ENCODE measurements at regions not wholly inside any gene's neighbourhood (a gene's known extent, or its start where the extent isn't known, plus 50 kb on each side); places are given as distances from the start of the nearest gene placed in this dataset.

DNA sequence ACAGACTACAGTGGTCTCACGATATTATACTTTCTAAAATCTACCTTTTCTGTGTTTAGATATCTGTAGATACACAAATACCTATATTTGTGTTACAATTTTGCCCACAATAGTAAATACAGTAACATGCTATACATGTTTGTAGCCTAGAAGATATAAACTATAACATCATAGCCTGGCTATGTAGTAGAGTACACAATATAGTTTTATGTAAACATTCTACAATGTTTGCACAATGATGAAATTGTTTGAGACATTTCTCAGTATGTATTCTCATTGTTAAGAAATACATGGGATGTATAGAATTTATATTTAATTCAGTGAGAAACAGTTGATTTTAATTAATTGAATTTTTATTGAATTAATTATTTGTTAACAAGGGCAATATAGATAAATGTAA is 1367.0 kb downstream of the OTOL1 start:
- H3K4me3 ChIP-seq (ENCODE audit: low read depth, low read length) = no peak overlapping the region
- no peaks in the 10 kb centered on the region for H3K27me3 ChIP-seq (ENCODE audit: control insufficient read depth, insufficient read depth, low read length)
- no peak overlapping the region for H3K9ac ChIP-seq (ENCODE audit: low read depth, low read length)
- H3K27ac ChIP-seq (ENCODE audit: low read depth, low read length) = no peak overlapping the region
- H3K36me3 ChIP-seq (ENCODE audit: control insufficient read depth, insufficient read depth, low read length) = no peaks in the 10 kb centered on the region
- no peaks in the 10 kb centered on the region for H3K4me1 ChIP-seq (ENCODE audit: control insufficient read depth, insufficient read depth, low read length)
- no peaks in the 10 kb centered on the region; the same call in 1 of the 2 replicates for H3K9me3 ChIP-seq (ENCODE audit: control insufficient read depth, insufficient read depth, low read length)

- no peak overlapping the region for H3K27ac ChIP-seq (ENCODE audit: low read depth, low read length)
- H3K9me3 ChIP-seq (ENCODE audit: control insufficient read depth, insufficient read depth, low read length) = no peaks in the 10 kb centered on the region
- no peak overlapping the region for H3K9ac ChIP-seq (ENCODE audit: low read depth, low read length)
- no peaks in the 10 kb centered on the region for H3K27me3 ChIP-seq (ENCODE audit: control insufficient read depth, insufficient read depth, low read length)
- H3K36me3 ChIP-seq (ENCODE audit: control insufficient read depth, insufficient read depth, low read length) = no peaks in the 10 kb centered on the region
- H3K4me1 ChIP-seq (ENCODE audit: control insufficient read depth, insufficient read depth, low read length) = no peaks in the 10 kb centered on the region
- H3K4me3 ChIP-seq (ENCODE audit: low read depth, low read length) = no peak overlapping the region
Observed at GRCh38 chr3:162865466-162865865, 1368.9 kb downstream of the OTOL1 start.

DNA sequence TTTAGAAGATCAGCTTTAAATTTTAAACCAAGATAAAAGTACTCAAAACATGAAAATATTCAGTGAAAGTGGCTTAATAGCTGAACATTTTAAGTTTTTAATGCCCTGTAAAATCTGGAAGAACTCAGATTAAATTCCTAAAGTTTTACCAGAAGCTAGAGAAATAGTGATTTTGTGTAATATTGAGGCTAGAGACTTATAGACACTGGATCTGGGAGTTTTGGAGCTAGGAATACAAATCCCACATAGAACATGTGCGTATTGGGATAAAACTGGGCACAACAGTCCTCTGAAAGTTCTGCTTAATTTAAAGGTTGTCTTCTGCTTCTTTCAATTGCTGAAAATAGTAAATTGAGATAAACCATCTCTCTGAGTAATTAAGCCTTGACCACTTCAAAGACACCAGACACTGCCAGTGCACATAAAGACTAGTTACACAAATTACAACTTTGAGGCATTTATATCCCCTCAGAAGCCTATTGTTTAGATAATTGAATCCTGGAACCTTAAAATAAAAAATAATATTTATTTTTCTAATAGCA is 1382.5 kb downstream of the OTOL1 start:
- Histone ChIP-seq H3K4me3 (ENCODE audit: low read depth, low read length) (no peak overlapping the region), H3K4me1 (ENCODE audit: control insufficient read depth, insufficient read depth, low read length) (no peaks in the 10 kb centered on the region), H3K36me3 (ENCODE audit: control insufficient read depth, insufficient read depth, low read length) (no peaks in the 10 kb centered on the region), H3K27me3 (ENCODE audit: control insufficient read depth, insufficient read depth, low read length) (no peaks in the 10 kb centered on the region), H3K27ac (ENCODE audit: low read depth, low read length) (no peak overlapping the region), H3K9me3 (ENCODE audit: control insufficient read depth, insufficient read depth, low read length) (no peaks in the 10 kb centered on the region), H3K9ac (ENCODE audit: low read depth, low read length) (no peak overlapping the region)

DNA sequence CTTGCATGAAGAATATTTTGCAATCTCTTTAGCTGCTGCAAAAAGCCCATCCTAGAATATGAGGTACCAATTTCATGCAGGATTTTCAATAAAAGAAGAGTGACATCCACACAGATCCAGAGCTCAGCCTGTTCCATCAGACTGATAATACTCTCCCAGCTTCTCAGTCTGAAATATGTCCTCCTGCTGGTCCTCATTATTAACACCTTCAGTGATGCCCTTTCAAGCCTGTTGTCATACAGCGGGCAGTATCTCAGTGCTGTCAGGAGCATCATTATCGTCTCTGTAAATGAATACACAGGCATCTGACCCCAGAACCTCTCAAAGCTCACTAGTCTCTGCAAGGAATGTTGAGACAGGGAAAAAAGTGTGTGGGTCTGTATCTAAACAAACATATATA is 1387.8 kb downstream of the OTOL1 start:
- H3K9me3 ChIP-seq (ENCODE audit: control insufficient read depth, insufficient read depth, low read length) = no peaks in the 10 kb centered on the region
- no peaks in the 10 kb centered on the region for H3K36me3 ChIP-seq (ENCODE audit: control insufficient read depth, insufficient read depth, low read length)
- no peak overlapping the region for H3K4me3 ChIP-seq (ENCODE audit: low read depth, low read length)
- H3K4me1 ChIP-seq (ENCODE audit: control insufficient read depth, insufficient read depth, low read length) = no peaks in the 10 kb centered on the region
- no peak overlapping the region for H3K27ac ChIP-seq (ENCODE audit: low read depth, low read length)
- no peak overlapping the region for H3K9ac ChIP-seq (ENCODE audit: low read depth, low read length)
- H3K27me3 ChIP-seq (ENCODE audit: control insufficient read depth, insufficient read depth, low read length) = no peaks in the 10 kb centered on the region

DNA sequence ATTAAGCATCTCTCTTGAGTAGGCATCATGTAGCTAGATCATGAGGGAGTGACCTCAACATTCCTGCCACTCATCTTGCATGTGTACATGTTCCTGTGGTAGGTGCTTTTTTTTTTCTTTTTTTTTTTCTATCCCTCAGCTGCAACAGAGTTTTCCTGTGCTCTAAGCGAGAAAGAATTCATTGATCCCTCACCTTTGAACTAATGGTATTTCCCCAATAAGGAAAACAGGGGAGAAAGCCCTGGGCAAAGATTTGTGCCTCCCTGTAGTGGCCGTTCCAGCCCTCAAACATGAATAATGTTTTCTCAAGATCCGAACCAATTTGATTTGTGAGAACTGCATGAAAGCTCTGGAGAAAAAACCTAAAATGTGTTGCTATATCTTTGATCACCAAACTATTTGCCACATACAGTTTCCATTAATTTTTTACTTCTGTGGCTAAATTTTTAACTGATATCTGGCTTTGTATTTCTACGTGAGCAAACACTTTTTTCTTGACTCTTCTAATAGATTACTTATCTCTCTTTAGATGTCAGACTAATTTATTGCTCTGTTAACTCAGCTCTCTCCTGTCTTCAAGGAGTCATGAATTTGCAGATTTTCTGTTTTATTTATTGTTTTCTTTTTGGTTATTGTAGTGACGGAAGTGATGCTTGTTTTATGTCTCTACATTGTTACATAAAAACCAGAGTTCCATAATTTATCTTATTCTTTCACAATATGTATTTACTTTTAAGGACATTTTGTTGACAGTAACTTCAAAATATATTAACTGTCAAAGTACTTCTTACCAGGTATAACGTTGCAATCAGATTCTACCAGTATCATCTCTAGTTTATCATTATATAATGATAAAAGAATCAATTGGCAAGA is 1396.5 kb downstream of the OTOL1 start:
- Histone ChIP-seq H3K27me3 (ENCODE audit: control insufficient read depth, insufficient read depth, low read length) (no peaks in the 10 kb centered on the region), H3K4me3 (ENCODE audit: low read depth, low read length) (no peak overlapping the region), H3K4me1 (ENCODE audit: control insufficient read depth, insufficient read depth, low read length) (no peaks in the 10 kb centered on the region), H3K9ac (ENCODE audit: low read depth, low read length) (no peak overlapping the region), H3K27ac (ENCODE audit: low read depth, low read length) (no peak overlapping the region), H3K36me3 (ENCODE audit: control insufficient read depth, insufficient read depth, low read length) (no peaks in the 10 kb centered on the region), H3K9me3 (ENCODE audit: control insufficient read depth, insufficient read depth, low read length) (no peaks in the 10 kb centered on the region)

GRCh38 chr3:162897291-162897690 is 1400.7 kb downstream of the OTOL1 start:
- Histone ChIP-seq H3K9me3 (ENCODE audit: control insufficient read depth, insufficient read depth, low read length) (no peaks in the 10 kb centered on the region), H3K4me3 (ENCODE audit: low read depth, low read length) (no peak overlapping the region), H3K27me3 (ENCODE audit: control insufficient read depth, insufficient read depth, low read length) (no peaks in the 10 kb centered on the region), H3K4me1 (ENCODE audit: control insufficient read depth, insufficient read depth, low read length) (no peaks in the 10 kb centered on the region), H3K9ac (ENCODE audit: low read depth, low read length) (no peak overlapping the region), H3K27ac (ENCODE audit: low read depth, low read length) (no peak overlapping the region), H3K36me3 (ENCODE audit: control insufficient read depth, insufficient read depth, low read length) (no peaks in the 10 kb centered on the region)

GRCh38 chr3:162932503-162932902 is 1435.9 kb downstream of the OTOL1 start:
- no peaks in the 10 kb centered on the region for H3K9me3 ChIP-seq (ENCODE audit: control insufficient read depth, insufficient read depth, low read length)

DNA sequence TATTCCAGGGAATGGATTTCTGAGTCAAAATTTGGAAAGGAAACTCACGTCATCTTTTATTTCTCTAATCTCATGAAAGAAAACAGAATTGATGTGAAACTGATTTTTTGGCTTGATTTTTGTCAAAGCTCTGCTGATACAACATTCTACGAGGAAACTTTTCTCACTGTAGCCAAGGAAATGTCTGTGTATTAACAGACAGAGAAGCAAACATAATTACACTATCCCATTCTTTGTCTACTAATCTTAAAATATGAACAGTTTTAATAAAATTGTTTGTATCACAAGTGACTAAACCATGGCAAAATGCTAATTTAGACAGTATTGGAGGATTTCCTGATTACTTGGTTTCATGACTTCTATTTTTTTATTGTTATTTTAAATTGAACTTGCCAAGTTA is 1437.0 kb downstream of the OTOL1 start:
- Histone ChIP-seq H3K9ac (ENCODE audit: low read depth, low read length) (no peak overlapping the region), H3K9me3 (ENCODE audit: control insufficient read depth, insufficient read depth, low read length) (no peaks in the 10 kb centered on the region), H3K27ac (ENCODE audit: low read depth, low read length) (no peak overlapping the region), H3K4me3 (ENCODE audit: low read depth, low read length) (no peak overlapping the region), H3K36me3 (ENCODE audit: control insufficient read depth, insufficient read depth, low read length) (no peaks in the 10 kb centered on the region), H3K27me3 (ENCODE audit: control insufficient read depth, insufficient read depth, low read length) (no peaks in the 10 kb centered on the region), H3K4me1 (ENCODE audit: control insufficient read depth, insufficient read depth, low read length) (peaks cover 8% of the 10 kb centered on the region; the same call in 1 of the 2 replicates)

More at GRCh38 chr3:162932503-162932902, 1435.9 kb downstream of the OTOL1 start:
- H3K4me1 ChIP-seq (ENCODE audit: control insufficient read depth, insufficient read depth, low read length) = peaks cover 8% of the 10 kb centered on the region; the same call in 1 of the 2 replicates
- no peak overlapping the region for H3K4me3 ChIP-seq (ENCODE audit: low read depth, low read length)
- H3K36me3 ChIP-seq (ENCODE audit: control insufficient read depth, insufficient read depth, low read length) = no peaks in the 10 kb centered on the region
- no peaks in the 10 kb centered on the region for H3K27me3 ChIP-seq (ENCODE audit: control insufficient read depth, insufficient read depth, low read length)
- H3K9ac ChIP-seq (ENCODE audit: low read depth, low read length) = no peak overlapping the region
- H3K27ac ChIP-seq (ENCODE audit: low read depth, low read length) = no peak overlapping the region

GRCh38 chr3:162936706-162937105 is 1440.1 kb downstream of the OTOL1 start:
- no peak overlapping the region for H3K27ac ChIP-seq (ENCODE audit: low read depth, low read length)
- H3K9ac ChIP-seq (ENCODE audit: low read depth, low read length) = no peak overlapping the region
- peaks cover 8% of the 10 kb centered on the region; the same call in 1 of the 2 replicates for H3K4me1 ChIP-seq (ENCODE audit: control insufficient read depth, insufficient read depth, low read length)
- H3K27me3 ChIP-seq (ENCODE audit: control insufficient read depth, insufficient read depth, low read length) = no peaks in the 10 kb centered on the region
- H3K4me3 ChIP-seq (ENCODE audit: low read depth, low read length) = no peak overlapping the region
- H3K36me3 ChIP-seq (ENCODE audit: control insufficient read depth, insufficient read depth, low read length) = no peaks in the 10 kb centered on the region
- no peaks in the 10 kb centered on the region for H3K9me3 ChIP-seq (ENCODE audit: control insufficient read depth, insufficient read depth, low read length)

DNA sequence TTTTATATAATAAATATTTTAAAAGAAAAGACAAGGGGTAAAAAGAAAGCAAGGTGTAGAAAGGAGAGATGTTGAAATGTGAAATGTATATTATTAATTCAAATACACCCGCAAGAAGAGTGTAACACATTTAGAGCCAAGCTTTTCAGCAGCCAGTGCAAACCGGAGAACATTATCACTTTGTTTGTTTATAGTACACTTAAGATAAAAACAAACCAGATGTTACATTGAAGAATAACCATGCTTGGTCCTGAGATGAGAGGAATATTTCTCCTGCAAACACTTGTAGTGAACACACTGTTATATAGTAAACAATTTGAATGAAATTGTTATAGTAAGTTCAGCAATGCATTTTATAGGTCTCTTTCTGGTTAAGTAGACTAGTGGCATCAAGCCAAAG is 1441.5 kb downstream of the OTOL1 start:
- H3K9me3 ChIP-seq (ENCODE audit: control insufficient read depth, insufficient read depth, low read length) = no peaks in the 10 kb centered on the region
- no peaks in the 10 kb centered on the region for H3K36me3 ChIP-seq (ENCODE audit: control insufficient read depth, insufficient read depth, low read length)
- H3K27ac ChIP-seq (ENCODE audit: low read depth, low read length) = no peak overlapping the region
- no peak overlapping the region for H3K4me3 ChIP-seq (ENCODE audit: low read depth, low read length)
- H3K27me3 ChIP-seq (ENCODE audit: control insufficient read depth, insufficient read depth, low read length) = no peaks in the 10 kb centered on the region
- peaks cover 8% of the 10 kb centered on the region; the same call in 1 of the 2 replicates for H3K4me1 ChIP-seq (ENCODE audit: control insufficient read depth, insufficient read depth, low read length)
- no peak overlapping the region for H3K9ac ChIP-seq (ENCODE audit: low read depth, low read length)

DNA sequence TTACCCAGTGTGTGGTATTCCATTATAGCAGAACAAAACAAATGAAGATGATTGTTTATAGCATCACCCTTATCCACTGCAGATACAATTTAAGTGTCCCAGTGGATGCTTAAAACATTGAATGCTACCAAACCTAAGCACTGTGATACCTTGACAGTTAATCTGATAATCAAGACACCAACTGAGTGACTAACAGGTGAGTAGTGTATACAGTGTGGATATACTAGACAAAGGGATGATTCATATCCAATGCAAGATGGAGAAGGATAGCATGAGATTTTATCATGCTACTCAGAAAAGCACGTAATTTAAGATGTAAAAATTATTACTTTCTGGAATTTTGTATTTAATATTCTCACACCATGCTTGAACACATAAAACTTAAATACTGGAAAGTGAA is 1449.0 kb downstream of the OTOL1 start:
- H3K9ac ChIP-seq (ENCODE audit: low read depth, low read length) = no peak overlapping the region
- no peaks in the 10 kb centered on the region for H3K4me1 ChIP-seq (ENCODE audit: control insufficient read depth, insufficient read depth, low read length)
- no peak overlapping the region for H3K27ac ChIP-seq (ENCODE audit: low read depth, low read length)
- H3K27me3 ChIP-seq (ENCODE audit: control insufficient read depth, insufficient read depth, low read length) = no peaks in the 10 kb centered on the region
- no peak overlapping the region for H3K4me3 ChIP-seq (ENCODE audit: low read depth, low read length)
- no peaks in the 10 kb centered on the region for H3K36me3 ChIP-seq (ENCODE audit: control insufficient read depth, insufficient read depth, low read length)
- no peaks in the 10 kb centered on the region for H3K9me3 ChIP-seq (ENCODE audit: control insufficient read depth, insufficient read depth, low read length)
